Sigmoid colon (tissue), 6 donors: ENCODE measurements at regions not wholly inside any gene's neighbourhood (a gene's known extent, or its start where the extent isn't known, plus 50 kb on each side); places are given as distances from the start of the nearest gene placed in this dataset.

Source experiments
- DNase-seq: peaks from one replicate; pipeline ENCODE4 v3.0.0-alpha.2; 2019
- H3K27ac ChIP-seq, 4 donors: fragments of 200-600 bp; sonication (generic); one replicate each; pipeline ENCODE4 v1.5.1; 2016 to 2019; ENCODE audit warnings: mild to moderate bottlenecking in 1 of 4
- H3K27me3 ChIP-seq, 3 donors: fragments of 200-600 bp; sonication (generic); one replicate each; pipeline ENCODE4 v1.5.1; 2019; ENCODE audit warnings: mild to moderate bottlenecking in 1 of 3
- H3K36me3 ChIP-seq, 4 donors: fragments of 200-600 bp; sonication (generic); one replicate each; pipeline ENCODE4 v1.5.1; 2016 to 2019
- H3K4me1 ChIP-seq, 4 donors: fragments of 200-600 bp; sonication (generic); one replicate each; pipeline ENCODE4 v1.5.1; 2017 to 2019
- H3K4me3 ChIP-seq, 4 donors: fragments of 200-600 bp; sonication (generic); one replicate each; pipeline ENCODE4 v1.5.1; 2017 to 2019; ENCODE audit warnings: mild to moderate bottlenecking in 2 of 4, moderate library complexity in 1 of 4
- H3K9me3 ChIP-seq, 4 donors: fragments of 200-600 bp in 3 of 4; sonication (generic) in 3 of 4; one replicate each; pipeline versions ENCODE4 v1.5.1 to v1.6.1; 2013 to 2019
- CTCF ChIP-seq, 4 experiments: fragments of 450-650 bp in 3 of 4; fragments of 200-600 bp in 1 of 4; IDR thresholded peaks; one replicate each; pipeline ENCODE4 v1.5.1; 2016 to 2019; ENCODE audit warnings: antibody characterized with exemption in 4 of 4, mild to moderate bottlenecking in 3 of 4, moderate library complexity in 2 of 4
- EP300 ChIP-seq, 4 donors: sonication (generic); formaldehyde crosslinking; IDR thresholded peaks; one replicate each; pipeline ENCODE4 v1.6.1; 2017; ENCODE audit warnings: antibody characterized with exemption in 4 of 4
- POLR2A ChIP-seq, 2 donors: fragments of 450-650 bp; IDR thresholded peaks; one replicate each; pipeline ENCODE4 v1.6.1; 2016; ENCODE audit warnings: antibody characterized with exemption in 2 of 2, mild to moderate bottlenecking in 2 of 2, moderate library complexity in 2 of 2
- POLR2AphosphoS5 ChIP-seq, 4 donors: sonication (generic); formaldehyde crosslinking; IDR thresholded peaks; one replicate each; pipeline ENCODE4 v1.6.1; 2017; ENCODE audit warnings: antibody characterized with exemption in 4 of 4
- WGBS, 2 donors: extraction: QIAGEN DNeasy Blood & Tissue Kit; methylation state at CpG; one replicate each; pipeline ENCODE4 v1.1.7; 2013; 5-methylcytosine and 5-hydroxymethylcytosine counted together
- intact Hi-C: fragments of 100-400 bp; cut with DNase I; formaldehyde crosslinking; loops from one replicate; pipeline ENCODE4 v1.15.1; 2023
- donor health status: healthy with polysubstance abuse.
- donor health status: healthy.

- H3K27ac ChIP-seq: no peak overlapping the region
- no peaks in the 10 kb centered on the region for H3K27me3 ChIP-seq
- TF ChIP-seq POLR2AphosphoS5 (IDR thresholded peaks at IDR 0.05) (no peak), EP300 (IDR thresholded peaks at IDR 0.05) (no peak), CTCF (IDR thresholded peaks at IDR 0.05) (no peak), POLR2A (IDR thresholded peaks at IDR 0.05) (no peak)
- WGBS, 2 donors: 68 to 82% methylated on average over 2 of the region's 2 CpGs
- no peaks in the 10 kb centered on the region for H3K4me1 ChIP-seq
- no peak overlapping the region for H3K4me3 ChIP-seq
- no peaks in the 10 kb centered on the region for H3K9me3 ChIP-seq
- H3K36me3 ChIP-seq: no peaks in the 10 kb centered on the region
- DNase-seq: no peak
- intact Hi-C loops: no loop called here
Observed at GRCh38 chr3:73708956-73709355, 84.2 kb upstream of the PDZRN3 start.

- intact Hi-C loops: no loop called here
- WGBS, 2 donors: 77 to 81% methylated on average over 2 of the region's 2 CpGs
- Histone ChIP-seq H3K27ac (no peak overlapping the region), H3K36me3 (no peaks in the 10 kb centered on the region), H3K27me3 (no peaks in the 10 kb centered on the region), H3K4me3 (no peak overlapping the region), H3K9me3 (no peaks in the 10 kb centered on the region), H3K4me1 (no peaks in the 10 kb centered on the region)
- DNase-seq: no peak
- no peak for TF ChIP-seq POLR2AphosphoS5 (IDR thresholded peaks at IDR 0.05)
- no peak for TF ChIP-seq CTCF (IDR thresholded peaks at IDR 0.05)
- TF ChIP-seq EP300 (IDR thresholded peaks at IDR 0.05): no peak
- no peak for TF ChIP-seq POLR2A (IDR thresholded peaks at IDR 0.05)
Observed at GRCh38 chr3:73707772-73708171, 83.0 kb upstream of the PDZRN3 start.

- intact Hi-C loops: no loop called here
- no peak for TF ChIP-seq POLR2A (IDR thresholded peaks at IDR 0.05)
- TF ChIP-seq CTCF (IDR thresholded peaks at IDR 0.05): no peak
- TF ChIP-seq EP300 (IDR thresholded peaks at IDR 0.05): no peak
- no peak for TF ChIP-seq POLR2AphosphoS5 (IDR thresholded peaks at IDR 0.05)
Observed at GRCh38 chr3:73706771-73707170, 82.0 kb upstream of the PDZRN3 start.

GRCh38 chr3:73705792-73706191 is 81.1 kb upstream of the PDZRN3 start:
- DNase-seq: no peak
- H3K27me3 ChIP-seq: no peaks in the 10 kb centered on the region
- no peaks in the 10 kb centered on the region for H3K9me3 ChIP-seq
- H3K4me1 ChIP-seq: no peaks in the 10 kb centered on the region
- H3K27ac ChIP-seq: no peak overlapping the region
- TF ChIP-seq EP300 (IDR thresholded peaks at IDR 0.05) (no peak), CTCF (IDR thresholded peaks at IDR 0.05) (no peak), POLR2A (IDR thresholded peaks at IDR 0.05) (no peak), POLR2AphosphoS5 (IDR thresholded peaks at IDR 0.05) (no peak)
- H3K36me3 ChIP-seq: no peaks in the 10 kb centered on the region
- WGBS, 2 donors: 70 to 89% methylated on average over 1 of the region's 1 CpG
- H3K4me3 ChIP-seq: no peak overlapping the region
- intact Hi-C loops: no loop called here

More at GRCh38 chr3:73706771-73707170, 82.0 kb upstream of the PDZRN3 start:
- DNase-seq: no peak
- no peak overlapping the region for H3K27ac ChIP-seq
- no peaks in the 10 kb centered on the region for H3K36me3 ChIP-seq
- WGBS, 2 donors: 86 to 96% methylated on average over 1 of the region's 1 CpG
- no peaks in the 10 kb centered on the region for H3K4me1 ChIP-seq
- no peaks in the 10 kb centered on the region for H3K9me3 ChIP-seq
- H3K4me3 ChIP-seq: no peak overlapping the region
- no peaks in the 10 kb centered on the region for H3K27me3 ChIP-seq

GRCh38 chr3:73699327-73699726 is 74.6 kb upstream of the PDZRN3 start:
- H3K36me3 ChIP-seq: no peaks in the 10 kb centered on the region
- intact Hi-C loops: no loop called here
- no peak overlapping the region for H3K4me3 ChIP-seq
- no peaks in the 10 kb centered on the region for H3K9me3 ChIP-seq
- no peak overlapping the region for H3K27ac ChIP-seq
- H3K27me3 ChIP-seq: no peaks in the 10 kb centered on the region
- DNase-seq: no peak
- peaks cover 0 to 7% (median 0%) of the 10 kb centered on the region in 4 donors for H3K4me1 ChIP-seq
- TF ChIP-seq EP300 (IDR thresholded peaks at IDR 0.05) (no peak), POLR2A (IDR thresholded peaks at IDR 0.05) (no peak), POLR2AphosphoS5 (IDR thresholded peaks at IDR 0.05) (no peak)
